Muscle layer of duodenum (tissue), 2 donors: ENCODE measurements at regions not wholly inside any gene's neighbourhood (a gene's known extent, or its start where the extent isn't known, plus 50 kb on each side); places are given as distances from the start of the nearest gene placed in this dataset.

ENCODE experiments used
- H3K27ac ChIP-seq: one replicate; pipeline ENCODE4 v1.7.0; 2013; ENCODE audit warnings: mild to moderate bottlenecking, low read length
- H3K27me3 ChIP-seq: one replicate; pipeline ENCODE4 v1.7.0; 2013; ENCODE audit warnings: low read depth, mild to moderate bottlenecking, control low read depth, low read length
- H3K36me3 ChIP-seq, 2 donors: one replicate each; pipeline ENCODE4 v1.7.0; 2013; ENCODE audit warnings: low read length in 2 of 2, control low read depth in 1 of 2, mild to moderate bottlenecking in 1 of 2; ENCODE audit not compliant: insufficient read depth in 2 of 2, control insufficient read depth in 1 of 2
- H3K4me1 ChIP-seq, 2 donors: one replicate each; pipeline ENCODE4 v1.7.0; 2013; ENCODE audit warnings: low read length in 2 of 2, mild to moderate bottlenecking in 2 of 2, control low read depth in 1 of 2, moderate library complexity in 1 of 2; ENCODE audit not compliant: insufficient read depth in 2 of 2, control insufficient read depth in 1 of 2
- H3K4me3 ChIP-seq, 2 donors: one replicate each; pipeline ENCODE4 v1.7.0; 2013; ENCODE audit warnings: low read length in 2 of 2, low read depth in 1 of 2, mild to moderate bottlenecking in 1 of 2
- H3K9me3 ChIP-seq, 2 donors: one replicate each; pipeline ENCODE4 v1.7.0; 2013; ENCODE audit warnings: low read length in 2 of 2, control low read depth in 1 of 2, mild to moderate bottlenecking in 1 of 2; ENCODE audit not compliant: control insufficient read depth in 1 of 2
- donor health status: healthy.

GRCh38 chr4:3354455-3354811 is 61.6 kb downstream of the RGS12 start:
- H3K27me3 ChIP-seq, result no peaks in the 10 kb centered on the region
- H3K36me3 ChIP-seq, result no peaks in the 10 kb centered on the region
- H3K27ac ChIP-seq, result no peak overlapping the region
- no peaks in the 10 kb centered on the region for H3K4me1 ChIP-seq
- no peaks in the 10 kb centered on the region for H3K9me3 ChIP-seq
- H3K4me3 ChIP-seq, result no peak overlapping the region

- Histone ChIP-seq H3K4me3 (no peak overlapping the region), H3K4me1 (no peaks in the 10 kb centered on the region), H3K9me3 (no peaks in the 10 kb centered on the region), H3K36me3 (no peaks in the 10 kb centered on the region), H3K27me3 (no peaks in the 10 kb centered on the region), H3K27ac (no peak overlapping the region)
Observed at GRCh38 chr4:3355266-3355748, 62.5 kb downstream of the RGS12 start.

- Histone ChIP-seq H3K36me3 (no peaks in the 10 kb centered on the region), H3K27me3 (no peaks in the 10 kb centered on the region), H3K4me3 (no peak overlapping the region), H3K9me3 (no peaks in the 10 kb centered on the region), H3K4me1 (no peaks in the 10 kb centered on the region), H3K27ac (no peak overlapping the region)
Observed at GRCh38 chr4:3358656-3359055, 65.8 kb downstream of the RGS12 start.

- H3K4me1 ChIP-seq, result no peaks in the 10 kb centered on the region
- H3K27ac ChIP-seq, result no peak overlapping the region
- no peaks in the 10 kb centered on the region for H3K27me3 ChIP-seq
- H3K9me3 ChIP-seq, result no peaks in the 10 kb centered on the region
- no peak overlapping the region for H3K4me3 ChIP-seq
- no peaks in the 10 kb centered on the region for H3K36me3 ChIP-seq
Observed at GRCh38 chr4:3360777-3361176, 68.0 kb downstream of the RGS12 start.

- Histone ChIP-seq H3K27me3 (no peaks in the 10 kb centered on the region), H3K4me3 (no peak overlapping the region), H3K36me3 (no peaks in the 10 kb centered on the region), H3K27ac (no peak overlapping the region), H3K4me1 (no peaks in the 10 kb centered on the region), H3K9me3 (no peaks in the 10 kb centered on the region)
Observed at GRCh38 chr4:3361406-3361805, 68.6 kb downstream of the RGS12 start.

GRCh38 chr4:3361896-3362295 is 69.1 kb downstream of the RGS12 start:
- Histone ChIP-seq H3K4me3 (no peak overlapping the region), H3K9me3 (no peaks in the 10 kb centered on the region), H3K36me3 (no peaks in the 10 kb centered on the region), H3K27me3 (no peaks in the 10 kb centered on the region), H3K27ac (no peak overlapping the region), H3K4me1 (no peaks in the 10 kb centered on the region)

GRCh38 chr4:3362431-3363287 is 69.8 kb downstream of the RGS12 start:
- no peaks in the 10 kb centered on the region for H3K9me3 ChIP-seq
- no peak overlapping the region for H3K4me3 ChIP-seq
- H3K4me1 ChIP-seq, result no peaks in the 10 kb centered on the region
- H3K27ac ChIP-seq, result no peak overlapping the region
- H3K27me3 ChIP-seq, result no peaks in the 10 kb centered on the region
- no peaks in the 10 kb centered on the region for H3K36me3 ChIP-seq

- Histone ChIP-seq H3K9me3 (no peaks in the 10 kb centered on the region), H3K36me3 (no peaks in the 10 kb centered on the region), H3K27me3 (no peaks in the 10 kb centered on the region), H3K4me3 (no peak overlapping the region), H3K4me1 (no peaks in the 10 kb centered on the region), H3K27ac (no peak overlapping the region)
Observed at GRCh38 chr4:3363411-3364141, 70.8 kb downstream of the RGS12 start.

- Histone ChIP-seq H3K36me3 (no peaks in the 10 kb centered on the region), H3K4me1 (peaks cover 0 to 6% of the 10 kb centered on the region in 2 donors), H3K27ac (no peak overlapping the region), H3K4me3 (no peak overlapping the region), H3K27me3 (no peaks in the 10 kb centered on the region), H3K9me3 (no peaks in the 10 kb centered on the region)
Observed at GRCh38 chr4:3364199-3364598, 71.4 kb downstream of the RGS12 start.

GRCh38 chr4:3364634-3365314 is 72.0 kb downstream of the RGS12 start:
- H3K36me3 ChIP-seq, result no peaks in the 10 kb centered on the region
- peaks cover 0 to 12% of the 10 kb centered on the region in 2 donors for H3K4me1 ChIP-seq
- no peaks in the 10 kb centered on the region for H3K27me3 ChIP-seq
- H3K9me3 ChIP-seq, result no peaks in the 10 kb centered on the region
- no peak overlapping the region for H3K27ac ChIP-seq
- no peak overlapping the region for H3K4me3 ChIP-seq

GRCh38 chr4:3365326-3365725 is 72.5 kb downstream of the RGS12 start:
- no peaks in the 10 kb centered on the region for H3K9me3 ChIP-seq
- peaks cover 0 to 16% of the 10 kb centered on the region in 2 donors for H3K4me1 ChIP-seq
- no peaks in the 10 kb centered on the region for H3K36me3 ChIP-seq
- no peak overlapping the region for H3K4me3 ChIP-seq
- no peaks in the 10 kb centered on the region for H3K27me3 ChIP-seq
- H3K27ac ChIP-seq, result no peak overlapping the region
